ENCODE measurements at regions not wholly inside any gene's neighbourhood (a gene's known extent, or its start where the extent isn't known, plus 50 kb on each side); places are given as distances from the start of the nearest gene placed in this dataset.

DNA sequence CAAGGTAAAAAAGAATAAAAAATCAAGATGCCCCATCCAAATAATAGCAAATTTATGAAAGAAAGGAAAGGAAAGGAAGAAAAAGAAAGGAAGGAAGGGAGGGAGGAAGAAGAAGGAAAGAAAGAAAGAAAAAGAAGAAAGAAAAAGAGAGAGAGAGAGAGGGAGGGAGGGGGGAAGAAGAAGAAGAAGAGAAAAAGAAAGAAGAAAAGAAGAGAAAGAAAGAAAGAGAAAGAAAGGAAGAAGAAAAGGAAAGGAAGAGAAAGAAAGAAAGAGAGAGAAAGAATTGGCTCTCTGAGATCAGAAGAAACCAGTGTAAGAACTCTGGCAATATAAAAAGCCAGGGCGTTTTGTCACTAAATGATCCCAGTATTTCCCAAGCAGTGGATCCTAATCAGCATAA is 401.7 kb downstream of the EPHA7 start:
- TF ChIP-seq, protein P1, sequence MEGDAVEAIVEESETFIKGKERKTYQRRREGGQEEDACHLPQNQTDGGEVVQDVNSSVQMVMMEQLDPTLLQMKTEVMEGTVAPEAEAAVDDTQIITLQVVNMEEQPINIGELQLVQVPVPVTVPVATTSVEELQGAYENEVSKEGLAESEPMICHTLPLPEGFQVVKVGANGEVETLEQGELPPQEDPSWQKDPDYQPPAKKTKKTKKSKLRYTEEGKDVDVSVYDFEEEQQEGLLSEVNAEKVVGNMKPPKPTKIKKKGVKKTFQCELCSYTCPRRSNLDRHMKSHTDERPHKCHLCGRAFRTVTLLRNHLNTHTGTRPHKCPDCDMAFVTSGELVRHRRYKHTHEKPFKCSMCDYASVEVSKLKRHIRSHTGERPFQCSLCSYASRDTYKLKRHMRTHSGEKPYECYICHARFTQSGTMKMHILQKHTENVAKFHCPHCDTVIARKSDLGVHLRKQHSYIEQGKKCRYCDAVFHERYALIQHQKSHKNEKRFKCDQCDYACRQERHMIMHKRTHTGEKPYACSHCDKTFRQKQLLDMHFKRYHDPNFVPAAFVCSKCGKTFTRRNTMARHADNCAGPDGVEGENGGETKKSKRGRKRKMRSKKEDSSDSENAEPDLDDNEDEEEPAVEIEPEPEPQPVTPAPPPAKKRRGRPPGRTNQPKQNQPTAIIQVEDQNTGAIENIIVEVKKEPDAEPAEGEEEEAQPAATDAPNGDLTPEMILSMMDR (IDR thresholded peaks at IDR 0.05) = no peak
- no peak for TF ChIP-seq POLR2A (IDR thresholded peaks at IDR 0.05)
